GM20431 (cell line): ENCODE measurements at regions not wholly inside any gene's neighbourhood (a gene's known extent, or its start where the extent isn't known, plus 50 kb on each side); places are given as distances from the start of the nearest gene placed in this dataset.

Source experiments
- in situ Hi-C: fragments of 300-500 bp; cut with MseI, MboI; formaldehyde crosslinking; loops from one replicate; pipeline ENCODE4 v1.15.0; 2020; ENCODE audit warnings: low sequenced_read_pairs; ENCODE audit not compliant: unreplicated experiment

DNA sequence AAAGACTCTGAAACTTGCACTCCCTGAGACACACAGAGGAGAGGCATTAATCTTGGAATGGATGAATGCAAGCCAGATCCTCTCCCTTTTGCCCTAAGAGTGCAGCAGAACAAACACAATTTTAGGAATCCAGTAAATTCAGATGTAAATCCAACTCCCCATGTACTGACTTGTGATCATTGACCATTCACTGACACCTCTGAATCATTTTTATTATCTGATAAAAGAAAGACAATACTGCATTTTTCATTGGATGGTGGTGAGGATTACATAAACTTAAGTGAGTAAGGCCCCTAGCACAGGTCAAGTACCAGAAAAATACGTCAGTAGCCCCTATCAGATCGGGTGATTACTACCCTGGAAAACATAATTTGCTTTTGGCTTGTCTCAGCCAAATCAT, 782.9 kb upstream of the API5 start:
- in situ Hi-C loops, result loop anchor here (25.0 kb wide), 1 partner anchor 1067 kb away; the partner anchor contains the start of gene LRRC4C

- in situ Hi-C loops, result loop anchor here (25.0 kb wide), 1 partner anchor 1074 kb away; the partner anchor contains the start of gene LRRC4C
Measured at GRCh38 chr11:42536611-42537360, 775.0 kb upstream of the API5 start.

DNA sequence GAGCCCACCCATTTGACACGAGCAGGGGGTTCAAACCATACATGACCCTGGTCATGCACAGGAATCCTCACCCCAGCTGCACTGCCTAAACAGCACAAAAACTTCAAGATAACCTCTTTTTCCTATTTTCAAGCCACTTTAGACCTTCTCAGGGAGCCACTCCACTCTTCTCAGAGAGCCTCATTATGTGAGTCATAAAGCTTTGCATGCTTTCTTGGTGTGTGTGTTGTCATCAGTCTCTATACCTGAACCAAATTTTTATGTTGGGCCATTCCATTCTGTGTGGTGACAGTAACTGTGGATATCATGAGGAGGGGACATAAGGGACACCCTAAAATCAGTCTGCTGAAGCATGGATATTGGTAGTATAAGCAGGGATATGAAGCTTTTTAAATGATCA, 769.5 kb upstream of the API5 start:
- in situ Hi-C loops, result loop anchor here (25.0 kb wide), 1 partner anchor 1080 kb away; the partner anchor contains the start of gene LRRC4C

- in situ Hi-C loops, result loop anchor here (25.0 kb wide), 1 partner anchor 1082 kb away; the partner anchor contains the start of gene LRRC4C
Measured at GRCh38 chr11:42543844-42544419, 767.9 kb upstream of the API5 start.

GRCh38 chr11:42544726-42545125, 767.1 kb upstream of the API5 start:
- in situ Hi-C loops, result loop anchor here (25.0 kb wide), 1 partner anchor 1082 kb away; the partner anchor contains the start of gene LRRC4C

DNA sequence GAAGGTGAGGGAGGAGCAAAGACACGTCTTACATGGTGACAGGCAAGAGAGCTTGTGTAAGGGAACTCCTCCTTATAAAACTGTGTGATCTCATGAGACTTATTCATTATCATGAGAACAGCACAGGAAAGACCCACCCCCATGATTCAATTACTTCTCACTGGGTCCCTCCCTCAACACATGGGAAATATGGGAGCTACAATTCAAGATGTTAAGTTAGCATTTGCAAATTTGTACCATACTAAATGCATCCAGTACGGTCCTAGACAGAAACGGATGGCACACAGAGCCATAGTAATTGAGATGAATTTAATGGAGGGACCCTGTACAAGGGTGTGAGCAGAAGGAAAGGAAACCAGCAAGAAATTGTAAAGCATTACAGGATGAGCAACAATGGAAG, 765.8 kb upstream of the API5 start:
- in situ Hi-C loops, result loop anchor here (25.0 kb wide), 1 partner anchor 1084 kb away; the partner anchor contains the start of gene LRRC4C

- in situ Hi-C loops, result no loop called here
Measured at GRCh38 chr11:42552786-42553185, 759.0 kb upstream of the API5 start.

- in situ Hi-C loops, result no loop called here
Measured at GRCh38 chr11:42555190-42555589, 756.6 kb upstream of the API5 start.

GRCh38 chr11:42571131-42571877, 740.5 kb upstream of the API5 start:
- in situ Hi-C loops, result no loop called here

- in situ Hi-C loops, result no loop called here
Measured at GRCh38 chr11:42571878-42572610, 739.8 kb upstream of the API5 start.

- in situ Hi-C loops, result no loop called here
Measured at GRCh38 chr11:42576318-42576717, 735.5 kb upstream of the API5 start.

- in situ Hi-C loops, result no loop called here
Measured at GRCh38 chr11:42589286-42589685, 722.5 kb upstream of the API5 start.

DNA sequence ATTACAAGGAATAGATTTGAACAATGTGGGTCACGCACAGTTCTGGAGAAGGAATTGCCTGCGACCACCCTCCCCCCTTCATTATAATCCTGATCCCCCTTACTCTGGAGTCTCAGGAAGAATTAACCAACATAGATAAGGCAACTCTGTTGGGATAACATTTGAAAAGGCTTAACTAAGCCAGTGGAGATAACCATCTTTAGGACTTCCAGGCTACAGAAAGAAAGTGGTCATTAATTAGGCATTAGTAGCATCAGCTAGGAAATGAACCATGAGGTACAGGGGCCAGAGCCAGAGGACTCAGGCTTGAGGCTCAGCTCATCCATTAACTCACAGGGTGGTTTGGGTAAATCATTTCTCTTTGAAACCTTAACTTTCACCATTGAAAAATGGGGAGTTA, 720.0 kb upstream of the API5 start:
- in situ Hi-C loops, result no loop called here

- in situ Hi-C loops, result no loop called here
Measured at GRCh38 chr11:42593441-42593840, 718.4 kb upstream of the API5 start.

- in situ Hi-C loops, result no loop called here
Measured at GRCh38 chr11:42595876-42596275, 715.9 kb upstream of the API5 start.

GRCh38 chr11:42596576-42597145, 715.1 kb upstream of the API5 start:
- in situ Hi-C loops, result no loop called here

- in situ Hi-C loops, result no loop called here
Measured at GRCh38 chr11:42598341-42598740, 713.5 kb upstream of the API5 start.

DNA sequence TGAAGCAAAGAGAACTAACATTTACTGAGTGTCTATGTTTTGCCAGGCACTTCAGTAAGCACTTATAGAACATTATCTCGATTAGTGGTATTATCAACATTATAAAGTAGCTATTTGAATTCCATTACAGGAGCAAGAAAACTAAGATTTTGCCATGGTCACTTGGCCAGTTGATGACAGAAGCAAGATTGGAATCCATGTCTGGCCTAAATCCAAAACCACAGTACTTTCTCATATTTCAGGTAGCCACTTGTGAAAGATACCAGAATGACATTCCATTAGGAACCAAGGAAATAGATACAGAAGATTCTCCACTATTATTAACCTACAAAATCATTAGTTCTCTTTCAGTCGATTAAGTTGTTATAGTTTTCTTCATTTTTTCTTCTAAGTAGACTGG, 691.0 kb upstream of the API5 start:
- in situ Hi-C loops, result no loop called here

GRCh38 chr11:42625757-42626665, 685.8 kb upstream of the API5 start:
- in situ Hi-C loops, result no loop called here
